Thymus (tissue), 11 donors: ENCODE measurements at regions not wholly inside any gene's neighbourhood (a gene's known extent, or its start where the extent isn't known, plus 50 kb on each side); places are given as distances from the start of the nearest gene placed in this dataset.
A peak's percentile ranks its signal among the peaks of the same experiment; 100 is the strongest.

Experiments
- DNase-seq, 9 donors: peaks; one replicate each; pipeline ENCODE4 v3.0.0-alpha.2; 2013; ENCODE audit warnings: low spot score in 9 of 9, low read depth in 6 of 9, missing footprints in 1 of 9
- H3K27ac ChIP-seq, 2 donors: one replicate each; pipeline ENCODE4 v1.5.1; 2013; ENCODE audit warnings: control low read depth in 1 of 2, low read depth in 1 of 2, low read length in 1 of 2, mild to moderate bottlenecking in 1 of 2, moderate library complexity in 1 of 2
- H3K27me3 ChIP-seq, 2 donors: one replicate each; pipeline ENCODE4 v1.5.1; 2013; ENCODE audit warnings: low read length in 1 of 2; ENCODE audit not compliant: control insufficient read depth in 2 of 2, insufficient read depth in 1 of 2
- H3K36me3 ChIP-seq, 2 donors: one replicate each; pipeline ENCODE4 v1.5.1; 2013; ENCODE audit warnings: low read length in 1 of 2, mild to moderate bottlenecking in 1 of 2, moderate library complexity in 1 of 2; ENCODE audit not compliant: control insufficient read depth in 2 of 2, insufficient read depth in 2 of 2
- H3K4me1 ChIP-seq, 2 donors: one replicate each; pipeline ENCODE4 v1.5.1; 2013; ENCODE audit warnings: low read length in 2 of 2; ENCODE audit not compliant: control insufficient read depth in 2 of 2, insufficient read depth in 2 of 2
- H3K4me3 ChIP-seq, 2 donors: one replicate each; pipeline ENCODE4 v1.5.1; 2013; ENCODE audit warnings: low read length in 2 of 2, control low read depth in 1 of 2, mild to moderate bottlenecking in 1 of 2
- H3K9me3 ChIP-seq, 2 donors: one replicate each; pipeline ENCODE4 v1.5.1; 2013; ENCODE audit warnings: low read length in 1 of 2, mild to moderate bottlenecking in 1 of 2; ENCODE audit not compliant: control insufficient read depth in 2 of 2, insufficient read depth in 1 of 2
- WGBS: extraction: QIAGEN DNeasy Blood & Tissue Kit; methylation state at CpG from one replicate; pipeline ENCODE4 v1.1.7; 2013; 5-methylcytosine and 5-hydroxymethylcytosine counted together
- donor health status: healthy.

DNA sequence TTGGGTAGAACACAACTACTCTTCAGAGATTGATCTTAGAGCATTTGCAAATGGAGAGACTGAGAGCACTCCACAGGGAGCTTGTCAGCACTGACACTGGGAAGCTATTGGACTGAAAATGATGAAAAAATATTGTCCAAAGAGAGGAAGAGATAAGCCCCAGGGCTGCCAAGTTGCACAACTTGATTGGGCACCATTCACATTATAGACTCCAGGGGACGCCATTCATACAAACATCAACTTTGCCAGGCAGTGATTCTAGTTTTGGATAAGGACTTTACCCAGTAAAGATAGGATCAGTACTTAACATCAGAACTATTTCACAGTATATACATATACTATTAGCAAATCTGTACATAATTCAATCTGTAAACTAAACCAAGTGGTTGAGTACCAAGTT, 79.6 kb upstream of the MYCN start:
- no peaks in the 10 kb centered on the region for H3K4me1 ChIP-seq
- H3K9me3 ChIP-seq = no peaks in the 10 kb centered on the region
- no peak for DNase-seq
- H3K27me3 ChIP-seq = no peaks in the 10 kb centered on the region
- H3K27ac ChIP-seq = no peak overlapping the region
- no peak overlapping the region for H3K4me3 ChIP-seq
- H3K36me3 ChIP-seq = no peaks in the 10 kb centered on the region
- WGBS = 92% methylated on average over 1 of the region's 1 CpG

GRCh38 chr2:15861172-15861822, 79.1 kb upstream of the MYCN start:
- no peak overlapping the region for H3K4me3 ChIP-seq
- no peaks in the 10 kb centered on the region for H3K27me3 ChIP-seq
- no peak for DNase-seq
- no peaks in the 10 kb centered on the region for H3K4me1 ChIP-seq
- no peak overlapping the region for H3K27ac ChIP-seq
- 97% methylated on average over 6 of the region's 6 CpGs for WGBS
- H3K9me3 ChIP-seq = no peaks in the 10 kb centered on the region
- H3K36me3 ChIP-seq = no peaks in the 10 kb centered on the region

- Histone ChIP-seq H3K4me3 (no peak overlapping the region), H3K27ac (no peak overlapping the region), H3K36me3 (no peaks in the 10 kb centered on the region), H3K4me1 (no peaks in the 10 kb centered on the region), H3K27me3 (no peaks in the 10 kb centered on the region), H3K9me3 (no peaks in the 10 kb centered on the region)
- DNase-seq = no peak
- WGBS = 97% methylated on average over 1 of the region's 1 CpG
Measured at GRCh38 chr2:15861898-15862297, 78.5 kb upstream of the MYCN start.

GRCh38 chr2:15863089-15863488, 77.3 kb upstream of the MYCN start:
- 90% methylated on average over 2 of the region's 2 CpGs for WGBS
- Histone ChIP-seq H3K27ac (no peak overlapping the region), H3K9me3 (peaks cover 0 to 3% of the 10 kb centered on the region in 2 donors), H3K36me3 (no peaks in the 10 kb centered on the region), H3K4me1 (no peaks in the 10 kb centered on the region), H3K27me3 (no peaks in the 10 kb centered on the region), H3K4me3 (no peak overlapping the region)
- no peak for DNase-seq

DNA sequence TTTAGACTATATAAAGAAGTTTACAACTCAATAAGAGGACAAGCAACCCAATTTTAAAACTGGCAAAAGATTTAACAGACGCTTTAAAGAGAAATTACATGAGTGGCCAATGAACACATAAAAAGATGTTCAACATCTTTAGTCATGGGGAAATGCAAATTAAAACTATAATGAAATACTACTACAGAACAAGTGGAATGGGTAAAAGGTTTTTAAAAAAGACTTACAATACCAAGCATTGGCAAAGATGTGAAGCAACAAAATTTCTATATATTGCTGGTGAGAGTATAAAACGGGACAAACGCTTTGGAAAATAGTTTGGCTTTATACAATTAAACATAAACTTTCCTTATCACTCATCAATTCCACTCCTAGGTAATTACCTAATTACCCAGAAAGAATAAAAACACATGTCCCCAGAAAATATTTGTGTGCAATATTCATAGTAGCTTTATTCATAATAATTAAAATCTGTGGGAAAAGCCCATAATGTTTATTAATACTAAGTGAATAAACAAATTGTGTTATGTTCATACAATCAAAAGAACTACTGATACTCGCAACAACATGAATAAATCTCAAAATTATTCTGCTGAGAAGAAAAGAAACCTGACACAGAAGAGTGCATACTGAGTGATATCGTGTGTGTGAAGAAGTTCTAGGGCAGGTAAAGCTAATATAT, 76.7 kb upstream of the MYCN start:
- Histone ChIP-seq H3K36me3 (no peaks in the 10 kb centered on the region), H3K4me3 (no peak overlapping the region), H3K27me3 (no peaks in the 10 kb centered on the region), H3K9me3 (peaks cover 0 to 3% of the 10 kb centered on the region in 2 donors), H3K4me1 (no peaks in the 10 kb centered on the region), H3K27ac (no peak overlapping the region)
- WGBS = 95% methylated on average over 5 of the region's 5 CpGs
- no peak for DNase-seq

DNA sequence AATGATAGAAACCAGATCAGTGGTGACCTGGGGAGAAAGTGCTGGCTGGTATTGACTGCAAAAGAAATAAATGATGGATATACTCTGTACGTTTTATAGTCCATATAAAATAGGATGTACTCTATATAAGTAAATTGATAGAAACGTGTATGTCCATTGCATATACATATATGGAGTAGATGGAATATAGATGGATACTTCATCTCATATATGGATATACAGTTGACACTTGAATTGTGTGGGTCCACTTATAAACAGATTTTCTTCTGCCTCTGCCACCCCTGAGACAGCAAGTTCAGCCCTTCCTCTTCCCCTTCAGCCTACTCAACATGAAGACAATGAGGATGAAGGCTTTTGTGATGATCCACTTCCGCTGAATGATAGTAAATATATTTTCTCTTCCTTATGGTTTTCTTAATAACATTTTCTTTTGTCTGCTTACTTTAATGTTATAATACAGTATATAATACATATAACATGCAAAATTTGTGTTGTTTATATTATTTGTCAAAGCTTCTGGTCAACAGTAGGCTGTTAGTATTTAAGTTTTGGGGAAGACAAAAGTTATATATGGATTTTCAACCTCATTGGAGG, 76.1 kb upstream of the MYCN start:
- H3K27me3 ChIP-seq = no peaks in the 10 kb centered on the region
- H3K4me1 ChIP-seq = no peaks in the 10 kb centered on the region
- WGBS = 94% methylated on average over 3 of the region's 3 CpGs
- peaks cover 0 to 3% of the 10 kb centered on the region in 2 donors for H3K9me3 ChIP-seq
- no peak overlapping the region for H3K27ac ChIP-seq
- no peak overlapping the region for H3K4me3 ChIP-seq
- H3K36me3 ChIP-seq = no peaks in the 10 kb centered on the region
- DNase-seq = no peak

- H3K27ac ChIP-seq = peak overlapping the region in 1 of 2 donors; percentile 7
- 95% methylated on average over 1 of the region's 1 CpG for WGBS
- no peak for DNase-seq
- no peaks in the 10 kb centered on the region for H3K27me3 ChIP-seq
- peaks cover 0 to 3% of the 10 kb centered on the region in 2 donors for H3K9me3 ChIP-seq
- no peaks in the 10 kb centered on the region for H3K36me3 ChIP-seq
- no peak overlapping the region for H3K4me3 ChIP-seq
- no peaks in the 10 kb centered on the region for H3K4me1 ChIP-seq
Measured at GRCh38 chr2:15865923-15866322, 74.4 kb upstream of the MYCN start.

DNA sequence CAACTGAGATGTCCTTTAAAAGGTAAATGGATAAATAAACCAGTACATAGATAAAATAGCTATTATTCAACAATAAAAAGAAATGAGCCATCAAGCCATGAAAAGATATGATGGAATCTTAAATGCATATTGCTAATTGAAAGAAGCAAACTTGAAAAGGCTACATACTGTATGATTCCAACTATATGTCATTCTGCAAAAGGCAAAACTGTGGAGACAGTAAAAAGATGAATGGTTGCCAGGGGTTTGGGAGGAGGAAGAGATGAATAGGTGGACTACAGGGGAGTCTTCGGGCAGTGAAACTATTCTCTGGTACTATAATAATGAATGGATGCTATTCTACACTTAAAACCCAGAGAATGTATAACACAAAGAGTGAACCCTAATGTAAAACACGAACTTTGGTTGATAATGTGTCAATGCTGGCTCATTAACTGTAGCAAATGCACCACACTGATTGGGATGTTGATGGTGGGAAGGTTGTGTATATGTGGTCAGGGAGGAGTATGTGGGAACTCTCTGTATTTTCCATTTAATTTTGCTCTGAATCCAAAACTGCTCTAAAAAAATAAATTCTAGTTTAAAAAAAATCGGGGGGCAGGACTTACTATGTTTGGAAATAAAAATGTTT, 73.7 kb upstream of the MYCN start:
- no peaks in the 10 kb centered on the region for H3K36me3 ChIP-seq
- H3K27ac ChIP-seq = no peak overlapping the region
- no peaks in the 10 kb centered on the region for H3K4me1 ChIP-seq
- no peaks in the 10 kb centered on the region for H3K27me3 ChIP-seq
- no peak overlapping the region for H3K4me3 ChIP-seq
- DNase-seq = no peak
- WGBS = 65% methylated on average over 3 of the region's 3 CpGs
- peaks cover 0 to 3% of the 10 kb centered on the region in 2 donors for H3K9me3 ChIP-seq
